ENCODE measurements at regions not wholly inside any gene's neighbourhood (a gene's known extent, or its start where the extent isn't known, plus 50 kb on each side); places are given as distances from the start of the nearest gene placed in this dataset.
"Not testable (repeated sequence)": the region's sequence is repeated elsewhere in the genome, so short reads cannot be mapped to it uniquely, and the experiment has no call there.

DNA sequence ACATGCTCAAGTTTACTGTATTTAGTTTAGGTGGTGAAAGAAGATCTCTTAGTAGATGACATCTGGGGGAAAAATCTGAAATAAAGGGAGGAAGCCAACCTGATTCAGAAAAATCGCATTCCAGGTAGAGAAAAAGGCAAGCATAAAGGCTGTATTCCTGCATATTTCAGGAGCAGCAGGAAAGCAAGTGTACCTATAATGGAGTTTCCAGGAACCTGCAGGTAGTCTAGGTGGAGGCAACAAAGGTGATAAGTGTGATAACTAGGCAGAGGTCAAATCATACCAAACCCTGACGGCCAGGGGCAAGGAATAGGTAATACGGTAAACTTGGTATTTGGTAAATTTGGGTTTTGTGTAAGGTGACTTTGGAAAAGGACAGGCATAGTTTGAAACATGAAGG lies 132.8 kb upstream of the GOT2 start:
- Histone ChIP-seq H3K4me3 (ENCODE audit: low read depth, low read length) (no peak overlapping the region), H3K36me3 (replicated peaks) (no peaks in the 10 kb centered on the region), H3K27ac (no peak overlapping the region), H3K27me3 (replicated peaks) (no peaks in the 10 kb centered on the region)
- in situ Hi-C loops (cut with HindIII; ENCODE audit: low pct_ligation_motif_present, low sequenced_read_pairs) = no loop called here
- TF ChIP-seq, protein P1, sequence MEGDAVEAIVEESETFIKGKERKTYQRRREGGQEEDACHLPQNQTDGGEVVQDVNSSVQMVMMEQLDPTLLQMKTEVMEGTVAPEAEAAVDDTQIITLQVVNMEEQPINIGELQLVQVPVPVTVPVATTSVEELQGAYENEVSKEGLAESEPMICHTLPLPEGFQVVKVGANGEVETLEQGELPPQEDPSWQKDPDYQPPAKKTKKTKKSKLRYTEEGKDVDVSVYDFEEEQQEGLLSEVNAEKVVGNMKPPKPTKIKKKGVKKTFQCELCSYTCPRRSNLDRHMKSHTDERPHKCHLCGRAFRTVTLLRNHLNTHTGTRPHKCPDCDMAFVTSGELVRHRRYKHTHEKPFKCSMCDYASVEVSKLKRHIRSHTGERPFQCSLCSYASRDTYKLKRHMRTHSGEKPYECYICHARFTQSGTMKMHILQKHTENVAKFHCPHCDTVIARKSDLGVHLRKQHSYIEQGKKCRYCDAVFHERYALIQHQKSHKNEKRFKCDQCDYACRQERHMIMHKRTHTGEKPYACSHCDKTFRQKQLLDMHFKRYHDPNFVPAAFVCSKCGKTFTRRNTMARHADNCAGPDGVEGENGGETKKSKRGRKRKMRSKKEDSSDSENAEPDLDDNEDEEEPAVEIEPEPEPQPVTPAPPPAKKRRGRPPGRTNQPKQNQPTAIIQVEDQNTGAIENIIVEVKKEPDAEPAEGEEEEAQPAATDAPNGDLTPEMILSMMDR (IDR thresholded peaks at IDR 0.05; ENCODE audit: low read depth, low read length, missing control alignments) = no peak
- DNase-seq = no peak

DNA sequence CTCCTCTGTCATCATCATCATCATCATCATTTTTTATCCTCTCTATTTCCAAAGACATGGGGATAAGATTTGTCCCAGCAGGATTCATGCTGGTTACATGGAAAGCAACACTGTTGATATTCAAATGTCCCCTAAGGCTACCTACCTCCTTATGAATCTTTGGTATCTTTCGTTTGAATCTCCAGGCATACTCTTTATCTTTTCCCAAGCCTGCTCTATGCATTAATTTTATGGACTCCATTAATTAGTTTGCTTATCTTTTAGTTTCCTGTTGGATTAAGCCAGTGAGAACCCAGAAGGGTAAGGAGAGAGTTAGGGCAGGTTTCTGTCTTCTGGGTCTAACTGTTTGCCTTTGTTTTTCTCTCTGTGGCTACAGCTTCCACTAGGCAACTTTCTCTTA lies 129.6 kb upstream of the GOT2 start:
- Histone ChIP-seq H3K27ac (no peak overlapping the region), H3K4me3 (ENCODE audit: low read depth, low read length) (no peak overlapping the region), H3K27me3 (replicated peaks) (no peaks in the 10 kb centered on the region), H3K36me3 (replicated peaks) (no peaks in the 10 kb centered on the region)
- DNase-seq = no peak
- TF ChIP-seq, protein P1 (IDR thresholded peaks at IDR 0.05; ENCODE audit: low read depth, low read length, missing control alignments) = no peak
- in situ Hi-C loops (cut with HindIII; ENCODE audit: low pct_ligation_motif_present, low sequenced_read_pairs) = no loop called here

DNA sequence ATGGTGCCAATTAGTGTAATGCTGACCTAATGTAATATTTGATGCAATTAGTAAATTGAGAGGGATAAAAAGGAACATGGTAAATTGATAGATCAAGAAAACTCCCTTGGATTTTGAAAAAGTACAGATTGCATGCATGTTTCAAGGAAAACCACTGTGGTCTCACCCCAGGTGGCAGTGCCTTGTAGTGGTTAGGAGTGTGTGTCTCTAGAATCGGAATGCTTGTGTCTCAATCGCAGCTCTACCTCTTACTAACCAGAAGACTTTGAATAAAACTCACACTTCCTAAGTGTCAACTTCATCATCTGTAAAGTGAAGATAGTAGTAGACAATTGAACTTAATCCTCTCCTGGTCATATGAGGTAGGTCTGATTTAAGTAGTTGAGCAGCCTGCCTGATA lies 128.9 kb upstream of the GOT2 start:
- in situ Hi-C loops (cut with HindIII; ENCODE audit: low pct_ligation_motif_present, low sequenced_read_pairs) = no loop called here
- no peak overlapping the region for H3K27ac ChIP-seq
- TF ChIP-seq, protein P1 (IDR thresholded peaks at IDR 0.05; ENCODE audit: low read depth, low read length, missing control alignments) = no peak
- no peak overlapping the region for H3K4me3 ChIP-seq (ENCODE audit: low read depth, low read length)
- H3K36me3 ChIP-seq (replicated peaks) = no peaks in the 10 kb centered on the region
- no peaks in the 10 kb centered on the region for H3K27me3 ChIP-seq (replicated peaks)
- DNase-seq = no peak

DNA sequence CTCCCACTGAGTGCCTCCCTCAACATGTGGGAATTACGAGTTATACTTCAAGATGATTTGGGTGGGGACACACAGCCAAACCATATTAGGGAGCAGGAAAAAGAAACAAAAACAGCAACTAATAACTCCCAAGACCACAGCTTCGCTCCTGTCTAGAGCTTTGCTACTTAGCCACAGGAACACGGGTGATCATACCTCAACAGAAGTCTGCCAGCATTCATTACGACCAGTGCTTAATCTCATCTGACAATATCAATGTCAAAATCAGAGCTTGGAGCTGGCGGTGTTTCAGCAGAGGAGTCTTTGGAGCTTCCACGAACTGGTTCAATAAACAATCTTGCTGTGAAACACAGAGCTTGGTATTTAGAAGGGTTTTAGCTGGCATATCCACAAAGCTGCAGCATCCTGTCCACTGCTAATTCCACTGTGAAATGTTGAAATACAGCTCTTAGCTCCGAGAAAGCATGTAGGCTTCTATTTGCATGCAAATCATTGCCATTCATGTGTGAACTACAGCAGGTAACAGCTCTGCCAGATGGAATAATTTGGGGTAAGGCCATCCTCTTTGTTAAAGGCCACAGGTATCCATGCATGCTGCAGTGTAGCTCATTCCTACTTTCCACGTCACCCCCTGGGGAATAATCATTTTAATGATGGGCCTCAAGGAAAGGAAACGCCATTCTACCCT lies 128.4 kb upstream of the GOT2 start:
- TF ChIP-seq, protein P1 (IDR thresholded peaks at IDR 0.05; ENCODE audit: low read depth, low read length, missing control alignments) = no peak
- Histone ChIP-seq H3K4me3 (ENCODE audit: low read depth, low read length) (no peak overlapping the region), H3K36me3 (replicated peaks) (no peaks in the 10 kb centered on the region), H3K27ac (no peak overlapping the region), H3K27me3 (replicated peaks) (no peaks in the 10 kb centered on the region)
- no peak for DNase-seq
- in situ Hi-C loops (cut with HindIII; ENCODE audit: low pct_ligation_motif_present, low sequenced_read_pairs) = no loop called here

DNA sequence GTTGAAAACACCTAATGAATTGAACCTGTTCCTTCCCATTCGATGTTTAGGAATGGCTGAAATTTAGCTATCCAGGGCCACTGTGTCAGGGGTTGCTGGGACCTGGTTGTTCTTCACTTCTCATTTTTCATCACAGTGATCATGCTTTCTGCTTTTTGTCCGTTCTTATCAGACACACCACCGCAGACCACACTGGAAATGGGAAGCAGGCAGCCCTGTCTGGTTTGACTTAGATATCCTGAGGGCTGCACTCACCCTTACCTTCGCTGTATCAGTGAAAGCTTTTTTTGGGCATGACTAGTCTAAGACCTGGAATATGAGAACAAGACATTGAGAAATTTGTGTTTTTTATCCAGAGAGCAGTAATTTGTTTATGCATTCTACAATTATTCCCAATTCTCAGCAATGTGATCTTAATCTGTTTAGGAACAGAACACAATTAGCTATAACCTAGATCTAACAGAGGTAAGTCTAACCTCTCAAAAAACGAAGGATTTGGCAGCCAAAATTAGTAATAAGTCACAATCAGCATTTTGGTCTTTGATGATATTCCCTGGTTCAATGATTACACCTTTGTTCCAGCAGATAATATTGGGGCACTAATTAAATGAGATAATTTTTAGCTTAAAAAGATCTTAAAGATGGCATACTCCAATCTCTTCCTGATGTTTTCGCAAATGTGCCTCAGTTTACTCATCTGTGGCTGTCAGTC lies 126.0 kb upstream of the GOT2 start:
- no peaks in the 10 kb centered on the region for H3K36me3 ChIP-seq (replicated peaks)
- no peak overlapping the region for H3K4me3 ChIP-seq (ENCODE audit: low read depth, low read length)
- no peak for DNase-seq
- in situ Hi-C loops (cut with HindIII; ENCODE audit: low pct_ligation_motif_present, low sequenced_read_pairs) = no loop called here
- no peaks in the 10 kb centered on the region for H3K27me3 ChIP-seq (replicated peaks)
- TF ChIP-seq, protein P1 (IDR thresholded peaks at IDR 0.05; ENCODE audit: low read depth, low read length, missing control alignments) = no peak
- H3K27ac ChIP-seq = no peak overlapping the region

DNA sequence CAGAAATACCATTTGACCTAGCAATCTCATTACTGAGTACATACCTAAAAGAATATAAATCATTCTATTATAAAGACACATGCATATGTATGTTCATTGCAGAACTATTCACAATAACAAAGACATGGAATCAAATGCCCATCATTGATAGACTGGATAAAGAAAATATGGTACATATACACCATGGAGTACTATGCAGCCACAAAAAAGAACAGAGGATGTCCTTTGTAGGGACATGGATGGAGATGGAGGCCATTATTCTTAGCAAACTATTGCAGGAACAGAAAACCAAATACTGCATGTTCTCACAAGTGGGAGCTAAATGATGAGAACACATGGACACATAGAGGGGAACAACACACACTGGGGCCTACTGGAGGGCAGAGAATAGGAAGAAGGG lies 124.5 kb upstream of the GOT2 start:
- H3K27me3 ChIP-seq (replicated peaks); in situ Hi-C loops (cut with HindIII; ENCODE audit: low pct_ligation_motif_present, low sequenced_read_pairs); DNase-seq; H3K27ac ChIP-seq; H3K4me3 ChIP-seq (ENCODE audit: low read depth, low read length); H3K36me3 ChIP-seq (replicated peaks): not testable (repeated sequence)
